HepG2 (cell line): ENCODE measurements at regions not wholly inside any gene's neighbourhood (a gene's known extent, or its start where the extent isn't known, plus 50 kb on each side); places are given as distances from the start of the nearest gene placed in this dataset.

Source experiments
- CCAR2 ChIP-seq: fragments of 200-400 bp; formaldehyde crosslinking; optimal IDR thresholded peaks from 2 replicates; pipeline ENCODE3; 2018; ENCODE audit warnings: low read depth, mild to moderate bottlenecking, low read length, moderate library complexity
- CEBPB ChIP-seq: IDR thresholded peaks from 2 replicates; pipeline ENCODE4 v1.6.1; 2011; ENCODE audit warnings: low read depth, low read length, improper control_type of control experiment, borderline replicate concordance
- CEBPG ChIP-seq: IDR thresholded peaks from 2 replicates; pipeline ENCODE4 v1.6.1; 2016
- GATA4 ChIP-seq: sonication (generic); IDR thresholded peaks from 2 replicates; pipeline ENCODE4 v1.6.1; 2016; ENCODE audit warnings: antibody characterized with exemption, low read depth, borderline replicate concordance
- HDAC2 ChIP-seq: sonication (generic); formaldehyde crosslinking; IDR thresholded peaks from 2 replicates; pipeline ENCODE4 v1.4.0; 2020; ENCODE audit warnings: missing genetic modification reagents
- HES4 ChIP-seq: sonication (generic); formaldehyde crosslinking; IDR thresholded peaks from 2 replicates; pipeline ENCODE4 v1.9.0; 2021; ENCODE audit warnings: mild to moderate bottlenecking, missing genetic modification reagents, borderline replicate concordance
- IKZF5 ChIP-seq: IDR thresholded peaks from 2 replicates; pipeline ENCODE4 v1.6.1; 2018; ENCODE audit warnings: missing genetic modification reagents, mild to moderate bottlenecking, missing compliant biosample characterization
- KDM1A ChIP-seq: IDR thresholded peaks from 2 replicates; pipeline ENCODE4 v1.6.1; 2016; ENCODE audit warnings: missing compliant biosample characterization
- KLF12 ChIP-seq: sonication (generic); formaldehyde crosslinking; IDR thresholded peaks from 2 replicates; pipeline ENCODE4 v1.4.0; 2020; ENCODE audit warnings: missing genetic modification reagents, borderline replicate concordance
- RBAK ChIP-seq: sonication (generic); formaldehyde crosslinking; IDR thresholded peaks from 2 replicates; pipeline ENCODE4 v1.5.1; 2020; ENCODE audit warnings: mild to moderate bottlenecking, missing genetic modification reagents
- SIX1 ChIP-seq: sonication (generic); formaldehyde crosslinking; IDR thresholded peaks from 2 replicates; pipeline ENCODE4 v1.4.0; 2020; ENCODE audit warnings: missing genetic modification reagents, borderline replicate concordance
- SMC3 ChIP-seq: IDR thresholded peaks from 2 replicates; pipeline ENCODE4 v1.6.1; 2011; ENCODE audit warnings: low read length, improper control_type of control experiment
- SRSF1 ChIP-seq: fragments of 200-400 bp; formaldehyde crosslinking; optimal IDR thresholded peaks from 2 replicates; pipeline ENCODE3; 2017; ENCODE audit warnings: mild to moderate bottlenecking, low read depth, low read length, moderate library complexity
- ZBTB21 ChIP-seq: sonication (generic); formaldehyde crosslinking; IDR thresholded peaks from 2 replicates; pipeline ENCODE4 v1.4.0; 2020; ENCODE audit warnings: missing genetic modification reagents
- ZIK1 ChIP-seq: sonication (generic); formaldehyde crosslinking; IDR thresholded peaks from 2 replicates; pipeline ENCODE4 v1.5.0; 2020; ENCODE audit warnings: mild to moderate bottlenecking, low read depth, missing genetic modification reagents, borderline replicate concordance
- ZNF337 ChIP-seq: sonication (generic); formaldehyde crosslinking; IDR thresholded peaks from 2 replicates; pipeline ENCODE4 v1.5.1; 2020; ENCODE audit warnings: missing genetic modification reagents, low read depth, mild to moderate bottlenecking, borderline replicate concordance
- ZNF546 ChIP-seq: sonication (generic); formaldehyde crosslinking; conservative IDR thresholded peaks from 2 replicates; pipeline ENCODE4 v1.8.1; 2023; ENCODE audit warnings: mild to moderate bottlenecking, missing genetic modification reagents
- ZNF567 ChIP-seq: sonication (generic); formaldehyde crosslinking; IDR thresholded peaks from 2 replicates; pipeline ENCODE4 v1.8.1; 2023; ENCODE audit warnings: mild to moderate bottlenecking, missing genetic modification reagents, borderline replicate concordance
- ZNF629 ChIP-seq: sonication (generic); formaldehyde crosslinking; conservative IDR thresholded peaks from 2 replicates; pipeline ENCODE4 v1.5.0; 2020; ENCODE audit warnings: missing genetic modification reagents
- ZNF737 ChIP-seq: sonication (generic); formaldehyde crosslinking; IDR thresholded peaks from 2 replicates; pipeline ENCODE4 v1.5.0; 2020; ENCODE audit warnings: missing genetic modification reagents, mild to moderate bottlenecking, borderline replicate concordance
- TF ChIP-seq, protein P1 (sequence below): sonication (generic); IDR thresholded peaks from 2 replicates; pipeline ENCODE4 v1.6.1; 2016; ENCODE audit warnings: low read depth, borderline replicate concordance
- TF ChIP-seq, protein P2 (sequence below): fragments of 450-650 bp; IDR thresholded peaks from 2 replicates; pipeline ENCODE4 v1.6.1; 2016
- TF ChIP-seq, protein P3 (sequence below): sonication (generic); formaldehyde crosslinking; IDR thresholded peaks from 2 replicates; pipeline ENCODE4 v1.4.0; 2020; ENCODE audit warnings: mild to moderate bottlenecking, missing genetic modification reagents, borderline replicate concordance
- TF ChIP-seq, protein P4 (sequence below): sonication (generic); formaldehyde crosslinking; IDR thresholded peaks from 2 replicates; pipeline ENCODE4 v1.4.0; 2020; ENCODE audit warnings: missing genetic modification reagents, borderline replicate concordance
- TF ChIP-seq, protein P5 (sequence below): sonication (generic); formaldehyde crosslinking; IDR thresholded peaks from 2 replicates; pipeline ENCODE4 v1.8.1; 2022; ENCODE audit warnings: mild to moderate bottlenecking, missing genetic modification reagents

- TF ChIP-seq, protein P1, sequence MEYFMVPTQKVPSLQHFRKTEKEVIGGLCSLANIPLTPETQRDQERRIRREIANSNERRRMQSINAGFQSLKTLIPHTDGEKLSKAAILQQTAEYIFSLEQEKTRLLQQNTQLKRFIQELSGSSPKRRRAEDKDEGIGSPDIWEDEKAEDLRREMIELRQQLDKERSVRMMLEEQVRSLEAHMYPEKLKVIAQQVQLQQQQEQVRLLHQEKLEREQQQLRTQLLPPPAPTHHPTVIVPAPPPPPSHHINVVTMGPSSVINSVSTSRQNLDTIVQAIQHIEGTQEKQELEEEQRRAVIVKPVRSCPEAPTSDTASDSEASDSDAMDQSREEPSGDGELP: no peak
- TF ChIP-seq, protein P2, sequence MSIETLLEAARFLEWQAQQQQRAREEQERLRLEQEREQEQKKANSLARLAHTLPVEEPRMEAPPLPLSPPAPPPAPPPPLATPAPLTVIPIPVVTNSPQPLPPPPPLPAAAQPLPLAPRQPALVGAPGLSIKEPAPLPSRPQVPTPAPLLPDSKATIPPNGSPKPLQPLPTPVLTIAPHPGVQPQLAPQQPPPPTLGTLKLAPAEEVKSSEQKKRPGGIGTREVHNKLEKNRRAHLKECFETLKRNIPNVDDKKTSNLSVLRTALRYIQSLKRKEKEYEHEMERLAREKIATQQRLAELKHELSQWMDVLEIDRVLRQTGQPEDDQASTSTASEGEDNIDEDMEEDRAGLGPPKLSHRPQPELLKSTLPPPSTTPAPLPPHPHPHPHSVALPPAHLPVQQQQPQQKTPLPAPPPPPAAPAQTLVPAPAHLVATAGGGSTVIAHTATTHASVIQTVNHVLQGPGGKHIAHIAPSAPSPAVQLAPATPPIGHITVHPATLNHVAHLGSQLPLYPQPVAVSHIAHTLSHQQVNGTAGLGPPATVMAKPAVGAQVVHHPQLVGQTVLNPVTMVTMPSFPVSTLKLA: no peak
- no peak for TF ChIP-seq ZNF737
- TF ChIP-seq ZNF629 (CRISPR knock-in tag): no peak
- TF ChIP-seq KDM1A (CRISPR knock-in tag): peak; percentile 99
- TF ChIP-seq ZNF546: no peak
- TF ChIP-seq ZIK1 (CRISPR knock-in tag): no peak
- no peak for TF ChIP-seq CCAR2
- peak; percentile 48; the same call in 1 of the 2 replicates for TF ChIP-seq CEBPB
- TF ChIP-seq, protein P3, sequence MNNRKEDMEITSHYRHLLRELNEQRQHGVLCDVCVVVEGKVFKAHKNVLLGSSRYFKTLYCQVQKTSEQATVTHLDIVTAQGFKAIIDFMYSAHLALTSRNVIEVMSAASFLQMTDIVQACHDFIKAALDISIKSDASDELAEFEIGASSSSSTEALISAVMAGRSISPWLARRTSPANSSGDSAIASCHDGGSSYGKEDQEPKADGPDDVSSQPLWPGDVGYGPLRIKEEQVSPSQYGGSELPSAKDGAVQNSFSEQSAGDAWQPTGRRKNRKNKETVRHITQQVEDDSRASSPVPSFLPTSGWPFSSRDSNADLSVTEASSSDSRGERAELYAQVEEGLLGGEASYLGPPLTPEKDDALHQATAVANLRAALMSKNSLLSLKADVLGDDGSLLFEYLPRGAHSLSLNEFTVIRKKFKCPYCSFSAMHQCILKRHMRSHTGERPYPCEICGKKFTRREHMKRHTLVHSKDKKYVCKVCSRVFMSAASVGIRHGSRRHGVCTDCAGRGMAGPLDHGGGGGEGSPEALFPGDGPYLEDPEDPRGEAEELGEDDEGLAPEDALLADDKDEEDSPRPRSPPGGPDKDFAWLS (CRISPR knock-in tag): no peak
- TF ChIP-seq HDAC2 (CRISPR knock-in tag): peak; percentile 81; the same call in 1 of the 2 replicates
- no peak for TF ChIP-seq ZBTB21 (CRISPR knock-in tag)
- no peak for TF ChIP-seq KLF12 (CRISPR knock-in tag)
- TF ChIP-seq HES4 (CRISPR knock-in tag): no peak
- no peak for TF ChIP-seq RBAK (CRISPR knock-in tag)
- TF ChIP-seq IKZF5 (CRISPR knock-in tag): peak; percentile 82
- no peak; the same call in 1 of the 2 replicates for TF ChIP-seq SMC3
- peak; percentile 46; the same call in 1 of the 2 replicates for TF ChIP-seq SIX1 (CRISPR knock-in tag)
- TF ChIP-seq ZNF567: no peak
- no peak; the same call in 1 of the 2 replicates for TF ChIP-seq GATA4
- TF ChIP-seq ZNF337 (CRISPR knock-in tag): no peak
- no peak for TF ChIP-seq SRSF1
- peak; percentile 70 for TF ChIP-seq CEBPG
- TF ChIP-seq, protein P4, sequence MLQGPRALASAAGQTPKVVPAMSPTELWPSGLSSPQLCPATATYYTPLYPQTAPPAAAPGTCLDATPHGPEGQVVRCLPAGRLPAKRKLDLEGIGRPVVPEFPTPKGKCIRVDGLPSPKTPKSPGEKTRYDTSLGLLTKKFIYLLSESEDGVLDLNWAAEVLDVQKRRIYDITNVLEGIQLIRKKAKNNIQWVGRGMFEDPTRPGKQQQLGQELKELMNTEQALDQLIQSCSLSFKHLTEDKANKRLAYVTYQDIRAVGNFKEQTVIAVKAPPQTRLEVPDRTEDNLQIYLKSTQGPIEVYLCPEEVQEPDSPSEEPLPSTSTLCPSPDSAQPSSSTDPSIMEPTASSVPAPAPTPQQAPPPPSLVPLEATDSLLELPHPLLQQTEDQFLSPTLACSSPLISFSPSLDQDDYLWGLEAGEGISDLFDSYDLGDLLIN: no peak
- TF ChIP-seq, protein P5, sequence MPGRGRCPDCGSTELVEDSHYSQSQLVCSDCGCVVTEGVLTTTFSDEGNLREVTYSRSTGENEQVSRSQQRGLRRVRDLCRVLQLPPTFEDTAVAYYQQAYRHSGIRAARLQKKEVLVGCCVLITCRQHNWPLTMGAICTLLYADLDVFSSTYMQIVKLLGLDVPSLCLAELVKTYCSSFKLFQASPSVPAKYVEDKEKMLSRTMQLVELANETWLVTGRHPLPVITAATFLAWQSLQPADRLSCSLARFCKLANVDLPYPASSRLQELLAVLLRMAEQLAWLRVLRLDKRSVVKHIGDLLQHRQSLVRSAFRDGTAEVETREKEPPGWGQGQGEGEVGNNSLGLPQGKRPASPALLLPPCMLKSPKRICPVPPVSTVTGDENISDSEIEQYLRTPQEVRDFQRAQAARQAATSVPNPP: no peak
Measured at GRCh38 chr17:72397223-72397667, 276.4 kb downstream of the SOX9 start (continued).
